Fibroblast of villous mesenchyme (primary cell): ENCODE measurements at regions not wholly inside any gene's neighbourhood (a gene's known extent, or its start where the extent isn't known, plus 50 kb on each side); places are given as distances from the start of the nearest gene placed in this dataset.

Experiments
- DNase-seq: peaks from one replicate; pipeline ENCODE4 v3.0.0-alpha.2; 2010; ENCODE audit warnings: low read depth
- H3K4me3 ChIP-seq: 2 replicates; pipeline ENCODE4 v1.5.1; 2011; ENCODE audit warnings: low read depth, mild to moderate bottlenecking, low read length
- TF ChIP-seq, protein P1 (sequence below): IDR thresholded peaks from 2 replicates; pipeline ENCODE4 v1.5.1; 2012; ENCODE audit warnings: low read depth, mild to moderate bottlenecking, low read length; ENCODE audit not compliant: insufficient read depth

DNA sequence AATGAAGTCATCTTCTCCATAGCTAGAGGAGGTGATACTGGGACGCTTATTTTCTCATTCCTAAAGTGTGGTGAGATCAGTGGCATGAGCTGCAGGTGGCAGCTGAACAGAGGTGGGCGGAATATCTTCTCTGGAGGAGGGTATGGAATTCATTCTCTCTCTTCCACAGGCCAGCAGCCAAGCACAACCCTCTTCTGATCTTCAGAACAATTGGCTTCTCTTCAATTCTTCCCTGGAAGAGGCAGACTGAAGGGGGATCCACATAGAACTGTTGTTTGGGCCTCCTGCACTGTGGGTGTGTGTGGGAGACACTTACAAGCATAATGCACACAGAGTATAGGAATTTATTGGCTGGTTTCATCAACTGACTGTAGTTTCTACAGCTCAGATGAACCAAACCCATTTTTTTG, 180.4 kb upstream of the RASGEF1B start:
- DNase-seq, result no peak
- H3K4me3 ChIP-seq, result no peak overlapping the region
- TF ChIP-seq, protein P1, sequence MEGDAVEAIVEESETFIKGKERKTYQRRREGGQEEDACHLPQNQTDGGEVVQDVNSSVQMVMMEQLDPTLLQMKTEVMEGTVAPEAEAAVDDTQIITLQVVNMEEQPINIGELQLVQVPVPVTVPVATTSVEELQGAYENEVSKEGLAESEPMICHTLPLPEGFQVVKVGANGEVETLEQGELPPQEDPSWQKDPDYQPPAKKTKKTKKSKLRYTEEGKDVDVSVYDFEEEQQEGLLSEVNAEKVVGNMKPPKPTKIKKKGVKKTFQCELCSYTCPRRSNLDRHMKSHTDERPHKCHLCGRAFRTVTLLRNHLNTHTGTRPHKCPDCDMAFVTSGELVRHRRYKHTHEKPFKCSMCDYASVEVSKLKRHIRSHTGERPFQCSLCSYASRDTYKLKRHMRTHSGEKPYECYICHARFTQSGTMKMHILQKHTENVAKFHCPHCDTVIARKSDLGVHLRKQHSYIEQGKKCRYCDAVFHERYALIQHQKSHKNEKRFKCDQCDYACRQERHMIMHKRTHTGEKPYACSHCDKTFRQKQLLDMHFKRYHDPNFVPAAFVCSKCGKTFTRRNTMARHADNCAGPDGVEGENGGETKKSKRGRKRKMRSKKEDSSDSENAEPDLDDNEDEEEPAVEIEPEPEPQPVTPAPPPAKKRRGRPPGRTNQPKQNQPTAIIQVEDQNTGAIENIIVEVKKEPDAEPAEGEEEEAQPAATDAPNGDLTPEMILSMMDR, result no peak

DNA sequence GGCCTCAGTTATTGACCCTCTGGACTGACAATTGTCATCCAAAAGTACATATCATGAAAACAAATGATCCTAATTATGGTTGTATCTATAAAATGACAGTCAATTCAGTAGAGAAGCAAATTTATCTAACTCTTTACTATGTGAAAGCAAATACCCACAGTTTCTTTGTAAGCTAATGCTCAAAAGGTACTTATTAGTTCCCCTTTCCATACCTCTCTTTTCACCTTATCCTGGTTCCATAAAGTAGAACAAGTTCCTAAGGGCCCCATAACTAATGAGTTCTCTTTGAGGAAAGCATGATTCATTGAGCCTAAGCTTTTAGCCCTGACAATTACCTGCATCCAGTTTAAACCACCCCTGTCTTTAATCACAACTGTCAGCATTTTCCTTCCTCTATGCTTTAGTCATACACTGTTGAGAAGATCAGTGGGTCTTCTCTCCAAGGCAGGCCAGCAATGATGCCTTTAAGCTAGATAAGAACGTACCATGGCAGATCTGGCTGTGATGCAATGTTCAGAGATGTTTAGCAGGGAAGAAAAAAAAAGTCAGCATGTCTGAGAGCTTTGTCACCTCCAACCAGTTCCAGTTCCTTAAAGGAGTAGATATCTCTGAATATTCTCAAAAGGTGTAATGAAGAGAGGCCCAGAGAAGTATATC, 179.7 kb upstream of the RASGEF1B start:
- TF ChIP-seq, protein P1, result no peak
- no peak for DNase-seq
- H3K4me3 ChIP-seq, result no peak overlapping the region

DNA sequence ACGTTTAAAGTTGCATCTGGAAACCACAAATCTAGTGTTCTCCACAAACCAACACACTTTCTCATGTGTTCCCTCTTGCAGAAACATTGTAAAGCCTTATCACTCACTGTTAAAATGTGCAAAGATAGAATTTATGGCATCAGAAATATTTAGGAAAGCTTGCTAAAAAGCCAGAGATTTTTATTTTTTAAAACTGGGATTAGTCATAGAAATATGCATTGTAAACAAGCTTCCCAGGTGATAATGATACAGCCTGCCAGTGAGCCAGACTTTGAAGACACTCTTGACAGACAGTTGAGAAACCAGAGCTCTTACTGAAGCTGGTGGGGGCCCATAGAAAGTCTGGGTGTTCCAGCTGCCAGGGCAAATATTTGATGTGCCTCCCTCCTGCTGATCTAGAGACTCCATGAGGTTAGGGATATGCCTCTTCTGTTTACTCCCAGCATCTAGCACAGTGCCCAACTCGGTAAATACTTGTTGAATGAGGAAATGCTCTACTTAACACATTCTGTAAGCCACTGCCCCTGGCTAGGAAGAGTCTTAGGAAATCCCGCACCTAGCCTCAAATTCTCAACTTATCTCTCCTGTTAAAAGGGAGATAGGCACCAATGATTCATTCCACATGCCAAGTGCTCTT, 179.0 kb upstream of the RASGEF1B start:
- DNase-seq, result no peak
- no peak overlapping the region for H3K4me3 ChIP-seq
- TF ChIP-seq, protein P1, result no peak

DNA sequence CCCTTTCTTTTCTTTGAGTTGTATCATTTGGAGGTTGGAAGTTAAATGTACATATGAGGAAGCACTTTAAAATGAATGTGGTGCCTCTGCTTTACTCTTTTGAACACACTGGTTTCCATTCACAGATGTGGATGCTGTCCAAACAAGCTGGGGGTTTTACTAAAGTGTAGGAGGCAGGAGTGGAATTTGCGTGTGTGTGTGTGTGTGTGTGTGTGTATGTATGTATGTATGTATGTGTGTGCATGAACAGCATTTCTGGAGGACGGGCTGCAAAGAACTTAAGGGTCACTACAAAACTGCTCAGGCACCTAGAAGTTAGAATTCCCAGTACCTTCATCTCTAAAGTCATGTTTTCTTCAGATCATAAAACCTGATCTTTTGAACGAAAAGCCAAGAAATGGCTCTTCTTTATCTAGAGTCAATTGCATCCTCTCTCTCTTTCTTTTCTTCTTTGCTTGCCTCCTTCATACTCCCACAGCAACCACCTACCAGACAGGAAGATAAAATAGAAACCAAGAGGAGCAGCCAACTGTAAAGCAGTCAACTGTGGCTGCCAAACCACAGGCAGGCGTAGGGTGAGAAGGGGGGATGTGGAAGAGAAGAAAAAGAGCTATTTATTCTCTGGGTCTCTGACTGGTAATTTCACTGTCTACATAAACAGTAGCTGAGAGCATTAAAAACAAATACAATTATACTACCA, 177.0 kb upstream of the RASGEF1B start:
- H3K4me3 ChIP-seq, result no peak overlapping the region
- TF ChIP-seq, protein P1, result no peak
- no peak for DNase-seq

DNA sequence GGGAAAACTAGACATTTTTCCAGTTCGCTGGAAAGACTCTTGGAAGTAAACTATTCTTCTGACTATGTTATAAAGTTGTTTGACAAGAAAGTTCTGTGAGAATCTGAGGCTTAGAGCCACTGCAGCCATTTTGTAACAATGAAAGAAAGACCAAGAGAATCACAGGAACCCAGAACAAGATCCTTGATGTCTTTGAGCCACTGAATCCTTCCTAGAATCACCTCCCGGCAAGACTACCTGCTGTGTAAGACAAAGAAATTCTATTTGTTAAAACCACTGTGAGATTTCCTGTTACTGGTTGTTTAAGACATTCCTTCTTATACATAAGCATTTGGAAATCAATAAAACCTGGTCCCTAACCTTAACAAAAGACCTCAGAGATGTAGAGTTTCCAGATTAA, 175.7 kb upstream of the RASGEF1B start:
- TF ChIP-seq, protein P1, result no peak
- no peak overlapping the region for H3K4me3 ChIP-seq
- no peak for DNase-seq

DNA sequence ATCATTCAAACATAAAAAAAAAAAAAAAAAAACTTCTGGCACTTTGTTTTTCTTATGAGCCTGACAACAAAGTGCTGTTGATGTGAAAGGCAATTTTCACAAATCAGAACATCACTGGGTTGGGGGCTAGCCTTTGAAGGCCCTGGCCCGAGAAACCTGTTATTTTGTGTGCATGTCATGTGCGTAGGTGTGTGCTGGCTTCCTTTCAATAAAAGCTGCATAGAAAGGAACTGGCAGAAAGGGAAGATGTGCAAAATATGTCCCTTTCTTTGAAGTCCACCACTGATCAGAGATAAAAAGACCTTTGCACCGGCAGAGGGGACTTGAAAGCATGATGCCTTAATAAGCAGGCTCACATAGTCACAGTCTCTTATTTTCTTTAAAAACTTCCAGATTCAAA, 170.8 kb upstream of the RASGEF1B start:
- H3K4me3 ChIP-seq, result no peak overlapping the region
- TF ChIP-seq, protein P1, result no peak
- DNase-seq, result no peak
